Uterus (tissue), 2 donors: ENCODE measurements at regions not wholly inside any gene's neighbourhood (a gene's known extent, or its start where the extent isn't known, plus 50 kb on each side); places are given as distances from the start of the nearest gene placed in this dataset.

Experiments
- CTCF ChIP-seq, 4 experiments: fragments of 200-600 bp in 2 of 4; fragments of 450-650 bp in 2 of 4; sonication (generic) in 2 of 4; IDR thresholded peaks; one replicate each; pipeline ENCODE4 v1.5.1; 2016 to 2019; ENCODE audit warnings: antibody characterized with exemption in 4 of 4, mild to moderate bottlenecking in 2 of 4, moderate library complexity in 1 of 4
- POLR2A ChIP-seq, 2 donors: fragments of 450-650 bp; IDR thresholded peaks; one replicate each; pipeline ENCODE4 v1.6.1; 2016; ENCODE audit warnings: antibody characterized with exemption in 2 of 2, mild to moderate bottlenecking in 1 of 2, moderate library complexity in 1 of 2

DNA sequence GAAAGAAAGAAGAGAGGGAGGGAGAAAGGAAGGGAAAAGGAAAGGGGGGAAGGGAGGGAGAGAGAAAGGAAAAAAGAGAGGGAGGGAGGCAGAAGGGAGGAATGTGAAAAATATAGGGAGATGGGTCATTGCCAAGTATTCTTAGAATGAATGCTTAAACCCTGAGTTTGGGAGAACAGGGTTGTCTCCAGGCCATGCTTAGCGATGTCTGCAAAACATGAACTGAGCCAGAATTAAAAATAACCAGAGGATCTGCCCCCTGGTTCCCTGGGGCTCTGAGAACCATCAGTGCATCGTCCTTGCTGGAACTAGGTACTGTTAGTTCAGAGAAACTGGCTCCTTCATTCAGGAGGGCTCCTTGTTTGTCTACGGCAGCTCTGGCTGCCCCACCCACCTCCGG, 170.4 kb downstream of the IRX5 start:
- TF ChIP-seq CTCF (IDR thresholded peaks at IDR 0.05) (no peak), POLR2A (IDR thresholded peaks at IDR 0.05) (no peak)
